DOHH2 (cell line): ENCODE measurements at regions not wholly inside any gene's neighbourhood (a gene's known extent, or its start where the extent isn't known, plus 50 kb on each side); places are given as distances from the start of the nearest gene placed in this dataset.

Experiments
- H3F3A ChIP-seq: fragments of 200-600 bp; sonication (generic), shearing (Covaris generic); 2 replicates; pipeline ENCODE4 v1.6.0; 2016; ENCODE audit warnings: antibody characterized with exemption, mild to moderate bottlenecking; ENCODE audit not compliant: control insufficient read depth, insufficient read depth
- H3K27ac ChIP-seq: fragments of 200-600 bp; sonication (generic); 2 replicates; pipeline ENCODE4 v1.5.1; 2014; ENCODE audit warnings: low read depth, mild to moderate bottlenecking, low read length, moderate library complexity
- H3K27me3 ChIP-seq: fragments of 200-600 bp; sonication (generic); 2 replicates; pipeline ENCODE4 v1.6.1; 2014; ENCODE audit warnings: mild to moderate bottlenecking, low read length, mixed read lengths; ENCODE audit not compliant: control insufficient read depth
- H3K36me3 ChIP-seq: fragments of 200-600 bp; sonication (generic); 2 replicates; pipeline ENCODE4 v1.6.1; 2014; ENCODE audit warnings: mild to moderate bottlenecking, low read length, moderate library complexity, mixed read lengths; ENCODE audit not compliant: control insufficient read depth
- H3K4me1 ChIP-seq: fragments of 200-600 bp; sonication (generic); 2 replicates; pipeline ENCODE4 v1.6.1; 2014; ENCODE audit warnings: mild to moderate bottlenecking, low read length, mixed read lengths; ENCODE audit not compliant: control insufficient read depth
- H3K4me2 ChIP-seq: fragments of 200-600 bp; sonication (generic); 2 replicates; pipeline ENCODE4 v1.6.0; 2014; ENCODE audit warnings: mild to moderate bottlenecking, low read length, moderate library complexity
- H3K4me3 ChIP-seq: fragments of 200-600 bp; sonication (generic); 2 replicates; pipeline ENCODE4 v1.5.1; 2014; ENCODE audit warnings: mild to moderate bottlenecking, low read length, mixed read lengths
- H3K79me2 ChIP-seq: fragments of 200-600 bp; sonication (generic); 2 replicates; pipeline ENCODE4 v1.6.1; 2014; ENCODE audit warnings: mild to moderate bottlenecking, low read length, mixed read lengths; ENCODE audit not compliant: control insufficient read depth
- H3K9me2 ChIP-seq: fragments of 200-600 bp; sonication (generic); replicated peaks from 2 replicates; pipeline ENCODE4 v1.6.1; 2014; ENCODE audit warnings: mild to moderate bottlenecking, low read length, mixed read lengths; ENCODE audit not compliant: control insufficient read depth
- H3K9me3 ChIP-seq: fragments of 200-600 bp; sonication (generic); 2 replicates; pipeline ENCODE4 v1.6.1; 2014; ENCODE audit warnings: antibody characterized with exemption, low read length, mixed read lengths; ENCODE audit not compliant: control insufficient read depth, insufficient read depth
- H4K20me1 ChIP-seq: fragments of 200-600 bp; sonication (generic); 2 replicates; pipeline ENCODE4 v1.6.0; 2014; ENCODE audit warnings: low read depth, mild to moderate bottlenecking, antibody characterized with exemption, low read length, moderate library complexity; ENCODE audit not compliant: control insufficient read depth, insufficient read depth
- EZH2phosphoT487 ChIP-seq: fragments of 200-600 bp; sonication (generic); IDR thresholded peaks from 2 replicates; pipeline ENCODE4 v1.6.1; 2017; ENCODE audit warnings: borderline replicate concordance, mild to moderate bottlenecking, antibody characterized with exemption, low read length, moderate library complexity, mixed read lengths
- TF ChIP-seq, protein P1 (sequence below): fragments of 200-600 bp; sonication (generic); IDR thresholded peaks from one replicate; pipeline ENCODE4 v1.5.1; 2014; ENCODE audit warnings: antibody characterized with exemption, mild to moderate bottlenecking, low read depth, low read length; ENCODE audit not compliant: poor library complexity, severe bottlenecking

DNA sequence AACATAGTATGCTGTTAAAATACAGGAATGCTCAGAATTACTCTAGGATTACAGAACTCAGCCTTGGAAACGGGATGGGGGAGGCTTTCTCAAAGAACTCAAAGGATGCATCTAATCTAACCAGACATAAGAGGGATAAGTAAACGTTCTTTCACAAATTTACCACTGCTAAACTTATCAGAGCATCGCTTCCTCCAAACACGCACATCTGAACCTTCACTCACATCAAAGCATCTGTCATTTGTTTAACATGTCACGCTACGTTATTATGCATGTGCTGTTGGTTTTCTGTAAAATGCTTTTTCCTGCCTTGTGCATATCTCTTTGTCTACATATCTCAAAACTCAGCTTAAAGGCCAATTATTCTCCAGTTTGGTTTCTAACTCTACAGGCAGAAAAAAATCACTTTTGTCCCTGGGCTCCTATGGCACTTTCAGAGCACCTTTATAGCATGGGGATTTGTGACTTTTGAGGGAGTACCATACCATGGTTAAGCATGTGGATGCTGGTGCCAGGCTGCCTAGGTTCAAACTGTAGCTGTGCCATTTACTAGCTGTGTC is 106.7 kb upstream of the FSHR start:
- no peaks in the 10 kb centered on the region for H4K20me1 ChIP-seq
- H3K4me2 ChIP-seq, result no peak overlapping the region
- H3K79me2 ChIP-seq, result no peaks in the 10 kb centered on the region
- H3K4me3 ChIP-seq, result no peak overlapping the region
- H3K9me3 ChIP-seq, result no peaks in the 10 kb centered on the region
- H3K9me2 ChIP-seq, result no peaks in the 10 kb centered on the region
- TF ChIP-seq, protein P1, sequence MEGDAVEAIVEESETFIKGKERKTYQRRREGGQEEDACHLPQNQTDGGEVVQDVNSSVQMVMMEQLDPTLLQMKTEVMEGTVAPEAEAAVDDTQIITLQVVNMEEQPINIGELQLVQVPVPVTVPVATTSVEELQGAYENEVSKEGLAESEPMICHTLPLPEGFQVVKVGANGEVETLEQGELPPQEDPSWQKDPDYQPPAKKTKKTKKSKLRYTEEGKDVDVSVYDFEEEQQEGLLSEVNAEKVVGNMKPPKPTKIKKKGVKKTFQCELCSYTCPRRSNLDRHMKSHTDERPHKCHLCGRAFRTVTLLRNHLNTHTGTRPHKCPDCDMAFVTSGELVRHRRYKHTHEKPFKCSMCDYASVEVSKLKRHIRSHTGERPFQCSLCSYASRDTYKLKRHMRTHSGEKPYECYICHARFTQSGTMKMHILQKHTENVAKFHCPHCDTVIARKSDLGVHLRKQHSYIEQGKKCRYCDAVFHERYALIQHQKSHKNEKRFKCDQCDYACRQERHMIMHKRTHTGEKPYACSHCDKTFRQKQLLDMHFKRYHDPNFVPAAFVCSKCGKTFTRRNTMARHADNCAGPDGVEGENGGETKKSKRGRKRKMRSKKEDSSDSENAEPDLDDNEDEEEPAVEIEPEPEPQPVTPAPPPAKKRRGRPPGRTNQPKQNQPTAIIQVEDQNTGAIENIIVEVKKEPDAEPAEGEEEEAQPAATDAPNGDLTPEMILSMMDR, result no peak
- TF ChIP-seq EZH2phosphoT487, result no peak
- H3K27ac ChIP-seq, result no peak overlapping the region
- H3K36me3 ChIP-seq, result no peaks in the 10 kb centered on the region
- no peaks in the 10 kb centered on the region for H3K27me3 ChIP-seq
- no peaks in the 10 kb centered on the region for H3K4me1 ChIP-seq
- no peaks in the 10 kb centered on the region for H3F3A ChIP-seq

DNA sequence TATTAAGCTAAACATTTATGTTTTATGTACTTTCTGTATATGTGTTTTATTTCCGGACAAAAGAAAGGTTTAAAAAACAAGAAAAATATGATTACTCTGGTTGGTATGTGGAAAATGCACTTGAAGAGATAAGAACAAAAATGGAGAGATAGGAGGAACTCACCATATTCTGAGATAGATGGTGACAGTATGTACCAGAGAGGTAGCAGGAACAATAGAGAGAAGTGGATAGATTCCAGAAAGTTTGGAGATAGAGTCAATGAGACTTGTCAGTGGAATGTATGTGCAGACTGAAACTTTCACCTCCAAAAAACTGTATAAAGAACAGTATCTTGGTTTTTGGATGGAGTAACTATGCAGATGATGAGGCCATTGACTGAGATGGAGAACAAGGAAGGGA is 105.6 kb upstream of the FSHR start:
- TF ChIP-seq EZH2phosphoT487, result no peak
- TF ChIP-seq, protein P1, result no peak
- H3K4me3 ChIP-seq, result no peak overlapping the region
- no peaks in the 10 kb centered on the region for H3K9me2 ChIP-seq
- no peaks in the 10 kb centered on the region for H3K9me3 ChIP-seq
- no peaks in the 10 kb centered on the region for H3K36me3 ChIP-seq
- H3K79me2 ChIP-seq, result no peaks in the 10 kb centered on the region
- H3K4me2 ChIP-seq, result no peak overlapping the region
- H3F3A ChIP-seq, result no peaks in the 10 kb centered on the region
- H4K20me1 ChIP-seq, result no peaks in the 10 kb centered on the region
- no peaks in the 10 kb centered on the region for H3K27me3 ChIP-seq
- H3K4me1 ChIP-seq, result no peaks in the 10 kb centered on the region
- no peak overlapping the region for H3K27ac ChIP-seq

DNA sequence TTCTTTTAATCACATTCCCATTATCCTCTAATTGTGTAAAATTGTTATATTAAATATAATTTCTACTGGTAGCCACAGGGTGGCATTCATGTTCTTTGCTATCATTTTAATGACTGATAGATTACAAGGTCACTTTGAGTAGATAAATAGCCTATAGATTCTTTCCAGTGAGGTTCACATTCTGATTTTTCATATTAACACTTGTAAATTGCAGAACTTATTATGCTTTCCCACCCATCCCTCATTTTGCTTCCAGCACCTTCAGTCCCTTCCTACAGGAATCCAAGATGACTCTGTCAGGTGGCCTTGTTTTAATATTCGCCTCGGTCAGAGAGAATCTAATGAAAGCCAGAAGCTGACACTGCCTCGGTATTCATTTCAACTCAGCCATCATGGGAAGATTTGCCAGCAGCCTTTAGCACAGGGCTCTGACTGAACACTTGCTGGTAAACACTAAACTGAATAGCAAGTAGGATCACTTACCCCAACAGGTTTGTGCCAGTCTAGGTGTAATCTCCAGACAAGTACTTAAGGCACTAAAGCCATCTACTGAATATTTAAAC is 101.2 kb upstream of the FSHR start:
- Histone ChIP-seq H3K9me3 (no peaks in the 10 kb centered on the region), H3K4me2 (no peak overlapping the region), H3K27me3 (no peaks in the 10 kb centered on the region), H4K20me1 (no peaks in the 10 kb centered on the region), H3K4me3 (no peak overlapping the region), H3K9me2 (no peaks in the 10 kb centered on the region), H3F3A (no peaks in the 10 kb centered on the region), H3K27ac (no peak overlapping the region), H3K4me1 (no peaks in the 10 kb centered on the region), H3K36me3 (no peaks in the 10 kb centered on the region), H3K79me2 (no peaks in the 10 kb centered on the region)
- TF ChIP-seq, protein P1, result no peak
- no peak for TF ChIP-seq EZH2phosphoT487
